Endodermal cell (in vitro differentiated cells): ENCODE measurements at regions not wholly inside any gene's neighbourhood (a gene's known extent, or its start where the extent isn't known, plus 50 kb on each side); places are given as distances from the start of the nearest gene placed in this dataset.
A peak's percentile ranks its signal among the peaks of the same experiment; 100 is the strongest.

Source experiments
- DNase-seq: peaks from one replicate; pipeline ENCODE4 v3.0.0-alpha.2; 2017
- H3K27ac ChIP-seq: 2 replicates; pipeline ENCODE4 v1.5.1; 2013; ENCODE audit warnings: mild to moderate bottlenecking, low read depth, low read length, moderate library complexity
- H3K27me3 ChIP-seq: 2 replicates; pipeline ENCODE4 v1.6.1; 2013; ENCODE audit warnings: mild to moderate bottlenecking, low read length, moderate library complexity; ENCODE audit not compliant: insufficient read depth, control insufficient read depth, poor library complexity, severe bottlenecking
- H3K36me3 ChIP-seq: 2 replicates; pipeline ENCODE4 v1.7.0; 2013; ENCODE audit warnings: mild to moderate bottlenecking, low read length, moderate library complexity; ENCODE audit not compliant: control insufficient read depth, insufficient read depth
- H3K4me1 ChIP-seq: one replicate; pipeline ENCODE4 v1.7.0; 2013; ENCODE audit warnings: low read length; ENCODE audit not compliant: control insufficient read depth, insufficient read depth
- H3K4me3 ChIP-seq: 2 replicates; pipeline ENCODE4 v1.5.1; 2013; ENCODE audit warnings: mild to moderate bottlenecking, low read length, moderate library complexity
- H3K9ac ChIP-seq: 2 replicates; pipeline ENCODE4 v1.6.1; 2013; ENCODE audit warnings: mild to moderate bottlenecking, low read length, moderate library complexity; ENCODE audit not compliant: poor library complexity, severe bottlenecking; ENCODE audit errors: extremely low read depth
- H3K9me3 ChIP-seq: 2 replicates; pipeline ENCODE4 v1.6.1; 2013; ENCODE audit warnings: mild to moderate bottlenecking, low read length, moderate library complexity; ENCODE audit not compliant: control insufficient read depth
- H3K27ac Mint-ChIP-seq: 2 replicates; pipeline ENCODE4 v1.8.0; 2020; ENCODE audit warnings: mixed read lengths
- H3K27me3 Mint-ChIP-seq: 2 replicates; pipeline ENCODE4 v1.8.0; 2021; ENCODE audit warnings: mild to moderate bottlenecking, mixed read lengths; ENCODE audit not compliant: insufficient read depth
- H3K36me3 Mint-ChIP-seq: 2 replicates; pipeline ENCODE4 v1.8.0; 2020; ENCODE audit warnings: low read depth, mixed read lengths
- H3K4me1 Mint-ChIP-seq: 2 replicates; pipeline ENCODE4 v1.8.0; 2020; ENCODE audit warnings: mixed read lengths
- H3K4me3 Mint-ChIP-seq: 2 replicates; pipeline ENCODE4 v1.8.0; 2020; ENCODE audit warnings: mild to moderate bottlenecking, moderate library complexity, mixed read lengths
- H3K9me3 Mint-ChIP-seq: 2 replicates; pipeline ENCODE4 v1.8.0; 2020; ENCODE audit warnings: mild to moderate bottlenecking, mixed read lengths
- WGBS, 2 experiments: methylation state at CpG; one replicate each; pipeline versions ENCODE4 v1.1.5 to v1.1.7; 2013; ENCODE audit warnings: missing lambda C conversion rate in 2 of 2, mixed read lengths in 1 of 2; ENCODE audit not compliant: insufficient coverage in 1 of 2, insufficient read length in 1 of 2; 5-methylcytosine and 5-hydroxymethylcytosine counted together
- TF ChIP-seq, protein P1 (sequence below): fragments of 200-600 bp; sonication (generic); conservative IDR thresholded peaks from 2 replicates; pipeline ENCODE4 v1.5.0; 2021; ENCODE audit warnings: antibody characterized with exemption, mild to moderate bottlenecking

- H3K4me1 Mint-ChIP-seq = peaks cover under 1% of the 10 kb centered on the region
- no peak overlapping the region for H3K27ac Mint-ChIP-seq
- Histone ChIP-seq H3K27me3 (no peaks in the 10 kb centered on the region), H3K36me3 (no peaks in the 10 kb centered on the region), H3K27ac (no peak overlapping the region), H3K4me1 (no peaks in the 10 kb centered on the region), H3K4me3 (no peak overlapping the region), H3K9me3 (no peaks in the 10 kb centered on the region), H3K9ac (no peak overlapping the region)
- no peak for DNase-seq
- 89 to 97% methylated on average over 5 to 7 of the region's 7 CpGs for WGBS, 2 experiments
- TF ChIP-seq, protein P1, sequence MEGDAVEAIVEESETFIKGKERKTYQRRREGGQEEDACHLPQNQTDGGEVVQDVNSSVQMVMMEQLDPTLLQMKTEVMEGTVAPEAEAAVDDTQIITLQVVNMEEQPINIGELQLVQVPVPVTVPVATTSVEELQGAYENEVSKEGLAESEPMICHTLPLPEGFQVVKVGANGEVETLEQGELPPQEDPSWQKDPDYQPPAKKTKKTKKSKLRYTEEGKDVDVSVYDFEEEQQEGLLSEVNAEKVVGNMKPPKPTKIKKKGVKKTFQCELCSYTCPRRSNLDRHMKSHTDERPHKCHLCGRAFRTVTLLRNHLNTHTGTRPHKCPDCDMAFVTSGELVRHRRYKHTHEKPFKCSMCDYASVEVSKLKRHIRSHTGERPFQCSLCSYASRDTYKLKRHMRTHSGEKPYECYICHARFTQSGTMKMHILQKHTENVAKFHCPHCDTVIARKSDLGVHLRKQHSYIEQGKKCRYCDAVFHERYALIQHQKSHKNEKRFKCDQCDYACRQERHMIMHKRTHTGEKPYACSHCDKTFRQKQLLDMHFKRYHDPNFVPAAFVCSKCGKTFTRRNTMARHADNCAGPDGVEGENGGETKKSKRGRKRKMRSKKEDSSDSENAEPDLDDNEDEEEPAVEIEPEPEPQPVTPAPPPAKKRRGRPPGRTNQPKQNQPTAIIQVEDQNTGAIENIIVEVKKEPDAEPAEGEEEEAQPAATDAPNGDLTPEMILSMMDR = no peak
- H3K4me3 Mint-ChIP-seq = no peak overlapping the region
- no peaks in the 10 kb centered on the region for H3K27me3 Mint-ChIP-seq
- no peaks in the 10 kb centered on the region for H3K36me3 Mint-ChIP-seq
- H3K9me3 Mint-ChIP-seq = no peaks in the 10 kb centered on the region
Observed at GRCh38 chr20:50439539-50440453, 70.4 kb upstream of the PTPN1 start.

GRCh38 chr20:50442512-50442911 lies 67.7 kb upstream of the PTPN1 start:
- Histone ChIP-seq H3K36me3 (no peaks in the 10 kb centered on the region), H3K9ac (no peak overlapping the region), H3K27me3 (no peaks in the 10 kb centered on the region), H3K27ac (no peak overlapping the region), H3K4me3 (no peak overlapping the region), H3K9me3 (no peaks in the 10 kb centered on the region), H3K4me1 (no peaks in the 10 kb centered on the region)
- WGBS, 2 experiments = 88 to 100% methylated on average over 2 to 3 of the region's 4 CpGs
- Mint-ChIP-seq H3K27me3 (peaks cover under 1% of the 10 kb centered on the region), H3K4me1 (peaks cover 15% of the 10 kb centered on the region), H3K9me3 (peaks cover 1% of the 10 kb centered on the region), H3K36me3 (no peaks in the 10 kb centered on the region), H3K4me3 (no peak overlapping the region), H3K27ac (no peak overlapping the region)
- DNase-seq = no peak
- TF ChIP-seq, protein P1 = no peak

DNA sequence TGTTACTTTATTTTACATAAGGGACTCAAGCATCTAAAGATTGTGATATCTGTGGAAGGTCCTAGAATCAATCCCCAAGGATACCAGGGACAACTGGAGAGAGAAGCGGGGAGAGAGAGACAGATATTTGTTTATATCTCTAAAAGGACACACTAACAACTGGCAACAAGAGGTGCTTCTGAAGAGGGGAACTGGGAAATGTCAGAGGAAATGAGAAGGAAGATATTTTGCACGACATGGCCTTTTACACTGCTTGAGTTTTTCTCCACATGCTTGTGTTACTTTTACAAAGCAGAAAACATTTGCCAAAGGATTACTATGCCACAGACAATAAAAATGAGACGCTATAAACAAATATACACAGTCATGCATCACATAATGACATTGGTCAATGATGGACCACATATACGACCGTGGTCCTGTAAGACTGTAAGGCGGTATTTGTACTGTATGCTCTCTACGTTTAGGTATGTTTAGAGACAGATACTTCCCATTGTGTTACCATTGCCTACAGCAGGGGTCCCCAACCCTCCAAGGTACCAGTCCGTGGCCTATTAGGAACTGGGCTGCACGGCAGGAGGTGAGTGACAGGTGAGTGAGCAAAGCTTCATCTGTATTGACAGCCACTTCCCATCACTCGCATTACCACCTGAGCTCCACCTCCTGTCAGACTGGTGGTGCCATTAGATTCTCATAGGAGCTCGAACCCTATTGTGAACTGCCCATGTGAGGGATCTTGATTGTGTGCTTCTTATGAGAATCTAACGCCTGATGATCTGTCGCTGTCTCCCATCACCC lies 64.6 kb upstream of the PTPN1 start:
- Mint-ChIP-seq H3K27me3 (peaks cover 2% of the 10 kb centered on the region), H3K36me3 (no peaks in the 10 kb centered on the region), H3K9me3 (peaks cover 3% of the 10 kb centered on the region), H3K4me1 (peaks cover 17% of the 10 kb centered on the region), H3K4me3 (no peak overlapping the region), H3K27ac (no peak overlapping the region)
- H3K27me3 ChIP-seq = no peaks in the 10 kb centered on the region
- H3K27ac ChIP-seq = no peak overlapping the region
- no peak overlapping the region for H3K9ac ChIP-seq
- 84 to 86% methylated on average over 9 to 13 of the region's 13 CpGs for WGBS, 2 experiments
- DNase-seq = peak; percentile 87
- TF ChIP-seq, protein P1 = no peak
- no peaks in the 10 kb centered on the region for H3K36me3 ChIP-seq
- no peaks in the 10 kb centered on the region for H3K4me1 ChIP-seq
- no peak overlapping the region for H3K4me3 ChIP-seq
- H3K9me3 ChIP-seq = no peaks in the 10 kb centered on the region
